ENCODE measurements at regions not wholly inside any gene's neighbourhood (a gene's known extent, or its start where the extent isn't known, plus 50 kb on each side); places are given as distances from the start of the nearest gene placed in this dataset.

DNA sequence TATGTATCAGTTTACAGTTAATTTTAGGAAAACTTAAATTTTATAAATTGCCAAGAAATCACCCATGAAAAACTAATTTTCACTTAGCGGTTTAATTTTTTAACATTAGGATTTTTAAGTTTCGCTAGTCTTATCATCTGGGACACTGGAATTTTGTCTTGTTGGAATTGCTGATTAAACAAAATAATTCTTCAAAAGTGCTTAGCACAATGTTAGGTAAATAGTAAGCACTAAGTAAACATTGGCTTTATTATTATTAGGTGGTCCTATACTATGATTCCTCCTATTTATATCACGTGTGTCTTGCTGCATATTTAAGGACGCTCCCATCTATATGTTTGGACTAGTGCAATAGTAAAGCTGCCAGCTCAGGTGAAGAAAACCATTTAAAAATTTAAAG is 54.6 kb upstream of the MAP4K3 start (continued):
- no peak for TF ChIP-seq TBP (IDR thresholded peaks at IDR 0.05; ENCODE audit: low read depth, low read length)
- TF ChIP-seq TEAD4 (IDR thresholded peaks at IDR 0.05; ENCODE audit: low read depth, low read length), result no peak
- TF ChIP-seq CHD1 (IDR thresholded peaks at IDR 0.05; ENCODE audit: low read depth, low read length), result no peak
- TF ChIP-seq POU5F1 (IDR thresholded peaks at IDR 0.05; ENCODE audit: low read depth, low read length), result no peak

Data from H1 (cell line).